ENCODE measurements at regions not wholly inside any gene's neighbourhood (a gene's known extent, or its start where the extent isn't known, plus 50 kb on each side); places are given as distances from the start of the nearest gene placed in this dataset.
"Not testable (repeated sequence)": the region's sequence is repeated elsewhere in the genome, so short reads cannot be mapped to it uniquely, and the experiment has no call there.

GRCh38 chr13:68748038-68748437 lies 1359.6 kb upstream of the ATXN8OS start:
- H3K4me1 Mint-ChIP-seq (ENCODE audit: low read depth): no peaks in the 10 kb centered on the region
- no peak overlapping the region for H3K27ac Mint-ChIP-seq
- H3K36me3 Mint-ChIP-seq (ENCODE audit: low read depth): no peaks in the 10 kb centered on the region
- intact Hi-C loops (cut with micrococcal nuclease): no loop called here
- peaks cover 4% of the 10 kb centered on the region for H3K9me3 Mint-ChIP-seq
- CTCF ChIA-PET: no interaction called here
- H3K27me3 Mint-ChIP-seq (ENCODE audit: low read depth): no peaks in the 10 kb centered on the region
- no peak overlapping the region for H3K4me3 Mint-ChIP-seq
- no peak for DNase-seq

- DNase-seq: no peak
- H3K9me3 Mint-ChIP-seq: peaks cover 4% of the 10 kb centered on the region
- H3K27me3 Mint-ChIP-seq (ENCODE audit: low read depth): no peaks in the 10 kb centered on the region
- H3K4me1 Mint-ChIP-seq (ENCODE audit: low read depth): no peaks in the 10 kb centered on the region
- H3K27ac Mint-ChIP-seq: no peak overlapping the region
- intact Hi-C loops (cut with micrococcal nuclease): no loop called here
- H3K36me3 Mint-ChIP-seq (ENCODE audit: low read depth): no peaks in the 10 kb centered on the region
- CTCF ChIA-PET: no interaction called here
- H3K4me3 Mint-ChIP-seq: no peak overlapping the region
Observed at GRCh38 chr13:68745502-68745901, 1362.1 kb upstream of the ATXN8OS start.

GRCh38 chr13:68736961-68737360 lies 1370.7 kb upstream of the ATXN8OS start:
- H3K9me3 Mint-ChIP-seq: peaks cover 2% of the 10 kb centered on the region
- H3K27ac Mint-ChIP-seq: no peak overlapping the region
- H3K4me3 Mint-ChIP-seq: no peak overlapping the region
- no peaks in the 10 kb centered on the region for H3K4me1 Mint-ChIP-seq (ENCODE audit: low read depth)
- CTCF ChIA-PET: no interaction called here
- no peaks in the 10 kb centered on the region for H3K27me3 Mint-ChIP-seq (ENCODE audit: low read depth)
- DNase-seq: no peak
- intact Hi-C loops (cut with micrococcal nuclease): no loop called here
- H3K36me3 Mint-ChIP-seq (ENCODE audit: low read depth): no peaks in the 10 kb centered on the region

- H3K27me3 Mint-ChIP-seq (ENCODE audit: low read depth): no peaks in the 10 kb centered on the region
- no peak overlapping the region for H3K27ac Mint-ChIP-seq
- H3K36me3 Mint-ChIP-seq (ENCODE audit: low read depth): no peaks in the 10 kb centered on the region
- DNase-seq: no peak
- H3K4me1 Mint-ChIP-seq (ENCODE audit: low read depth): no peaks in the 10 kb centered on the region
- intact Hi-C loops (cut with micrococcal nuclease): no loop called here
- peaks cover 2% of the 10 kb centered on the region for H3K9me3 Mint-ChIP-seq
- H3K4me3 Mint-ChIP-seq: no peak overlapping the region
- CTCF ChIA-PET: no interaction called here
Observed at GRCh38 chr13:68727798-68728197, 1379.8 kb upstream of the ATXN8OS start.

- H3K4me3 Mint-ChIP-seq: no peak overlapping the region
- CTCF ChIA-PET: no interaction called here
- no peaks in the 10 kb centered on the region for H3K4me1 Mint-ChIP-seq (ENCODE audit: low read depth)
- peaks cover 3% of the 10 kb centered on the region for H3K9me3 Mint-ChIP-seq
- no peaks in the 10 kb centered on the region for H3K27me3 Mint-ChIP-seq (ENCODE audit: low read depth)
- H3K27ac Mint-ChIP-seq: no peak overlapping the region
- intact Hi-C loops (cut with micrococcal nuclease): no loop called here
- H3K36me3 Mint-ChIP-seq (ENCODE audit: low read depth): no peaks in the 10 kb centered on the region
- DNase-seq: no peak
Observed at GRCh38 chr13:68727165-68727564, 1380.5 kb upstream of the ATXN8OS start.

GRCh38 chr13:68719815-68720214 lies 1387.8 kb upstream of the ATXN8OS start:
- no peak for DNase-seq
- H3K36me3 Mint-ChIP-seq (ENCODE audit: low read depth): no peaks in the 10 kb centered on the region
- intact Hi-C loops (cut with micrococcal nuclease): no loop called here
- peaks cover 3% of the 10 kb centered on the region for H3K9me3 Mint-ChIP-seq
- no peaks in the 10 kb centered on the region for H3K4me1 Mint-ChIP-seq (ENCODE audit: low read depth)
- no peaks in the 10 kb centered on the region for H3K27me3 Mint-ChIP-seq (ENCODE audit: low read depth)
- CTCF ChIA-PET: no interaction called here
- H3K27ac Mint-ChIP-seq: no peak overlapping the region
- H3K4me3 Mint-ChIP-seq: no peak overlapping the region

- H3K4me1 Mint-ChIP-seq (ENCODE audit: low read depth): no peaks in the 10 kb centered on the region
- CTCF ChIA-PET: no interaction called here
- no peak for DNase-seq
- no peak overlapping the region for H3K27ac Mint-ChIP-seq
- no peaks in the 10 kb centered on the region for H3K36me3 Mint-ChIP-seq (ENCODE audit: low read depth)
- peaks cover 6% of the 10 kb centered on the region for H3K9me3 Mint-ChIP-seq
- no peaks in the 10 kb centered on the region for H3K27me3 Mint-ChIP-seq (ENCODE audit: low read depth)
- H3K4me3 Mint-ChIP-seq: no peak overlapping the region
- intact Hi-C loops (cut with micrococcal nuclease): no loop called here
Observed at GRCh38 chr13:68715651-68716050, 1392.0 kb upstream of the ATXN8OS start.

GRCh38 chr13:68714292-68714691 lies 1393.3 kb upstream of the ATXN8OS start:
- no peaks in the 10 kb centered on the region for H3K36me3 Mint-ChIP-seq (ENCODE audit: low read depth)
- intact Hi-C loops (cut with micrococcal nuclease): no loop called here
- H3K4me1 Mint-ChIP-seq (ENCODE audit: low read depth): no peaks in the 10 kb centered on the region
- no peaks in the 10 kb centered on the region for H3K27me3 Mint-ChIP-seq (ENCODE audit: low read depth)
- H3K27ac Mint-ChIP-seq: no peak overlapping the region
- H3K4me3 Mint-ChIP-seq: no peak overlapping the region
- DNase-seq: no peak
- peaks cover 6% of the 10 kb centered on the region for H3K9me3 Mint-ChIP-seq
- CTCF ChIA-PET: no interaction called here

- Mint-ChIP-seq H3K27me3 (ENCODE audit: low read depth) (no peaks in the 10 kb centered on the region), H3K4me1 (ENCODE audit: low read depth) (no peaks in the 10 kb centered on the region), H3K27ac (no peak overlapping the region), H3K36me3 (ENCODE audit: low read depth) (no peaks in the 10 kb centered on the region), H3K9me3 (peaks cover 8% of the 10 kb centered on the region), H3K4me3 (no peak overlapping the region)
- intact Hi-C loops (cut with micrococcal nuclease): no loop called here
- no peak for DNase-seq
- CTCF ChIA-PET: no interaction called here
Observed at GRCh38 chr13:68713394-68713793, 1394.2 kb upstream of the ATXN8OS start.

- no peak overlapping the region for H3K4me3 Mint-ChIP-seq
- peaks cover 16% of the 10 kb centered on the region for H3K9me3 Mint-ChIP-seq
- intact Hi-C loops (cut with micrococcal nuclease): no loop called here
- H3K27me3 Mint-ChIP-seq (ENCODE audit: low read depth): no peaks in the 10 kb centered on the region
- H3K4me1 Mint-ChIP-seq (ENCODE audit: low read depth): no peaks in the 10 kb centered on the region
- DNase-seq: no peak
- CTCF ChIA-PET: no interaction called here
- H3K27ac Mint-ChIP-seq: no peak overlapping the region
- no peaks in the 10 kb centered on the region for H3K36me3 Mint-ChIP-seq (ENCODE audit: low read depth)
Observed at GRCh38 chr13:68708336-68708908, 1399.2 kb upstream of the ATXN8OS start.

GRCh38 chr13:68706044-68706443 lies 1401.6 kb upstream of the ATXN8OS start:
- DNase-seq; CTCF ChIA-PET; H3K4me1 Mint-ChIP-seq (ENCODE audit: low read depth); H3K27me3 Mint-ChIP-seq (ENCODE audit: low read depth); intact Hi-C loops (cut with micrococcal nuclease); H3K36me3 Mint-ChIP-seq (ENCODE audit: low read depth); H3K4me3 Mint-ChIP-seq; H3K27ac Mint-ChIP-seq: not testable (repeated sequence)
- H3K9me3 Mint-ChIP-seq: peaks cover 13% of the 10 kb centered on the region

- CTCF ChIA-PET: no interaction called here
- no peaks in the 10 kb centered on the region for H3K27me3 Mint-ChIP-seq (ENCODE audit: low read depth)
- intact Hi-C loops (cut with micrococcal nuclease): no loop called here
- H3K36me3 Mint-ChIP-seq (ENCODE audit: low read depth): no peaks in the 10 kb centered on the region
- H3K9me3 Mint-ChIP-seq: no peaks in the 10 kb centered on the region
- DNase-seq: no peak
- H3K4me3 Mint-ChIP-seq: no peak overlapping the region
- no peak overlapping the region for H3K27ac Mint-ChIP-seq
- H3K4me1 Mint-ChIP-seq (ENCODE audit: low read depth): no peaks in the 10 kb centered on the region
Observed at GRCh38 chr13:68697551-68697950, 1410.1 kb upstream of the ATXN8OS start.

- no peaks in the 10 kb centered on the region for H3K4me1 Mint-ChIP-seq (ENCODE audit: low read depth)
- intact Hi-C loops (cut with micrococcal nuclease): no loop called here
- no peak overlapping the region for H3K27ac Mint-ChIP-seq
- no peak overlapping the region for H3K4me3 Mint-ChIP-seq
- H3K27me3 Mint-ChIP-seq (ENCODE audit: low read depth): no peaks in the 10 kb centered on the region
- no peaks in the 10 kb centered on the region for H3K36me3 Mint-ChIP-seq (ENCODE audit: low read depth)
- CTCF ChIA-PET: no interaction called here
- no peaks in the 10 kb centered on the region for H3K9me3 Mint-ChIP-seq
- DNase-seq: no peak
Observed at GRCh38 chr13:68696907-68697306, 1410.7 kb upstream of the ATXN8OS start.

- no peaks in the 10 kb centered on the region for H3K9me3 Mint-ChIP-seq
- CTCF ChIA-PET: no interaction called here
- no peaks in the 10 kb centered on the region for H3K36me3 Mint-ChIP-seq (ENCODE audit: low read depth)
- H3K4me1 Mint-ChIP-seq (ENCODE audit: low read depth): no peaks in the 10 kb centered on the region
- no peak for DNase-seq
- H3K4me3 Mint-ChIP-seq: no peak overlapping the region
- no peak overlapping the region for H3K27ac Mint-ChIP-seq
- no peaks in the 10 kb centered on the region for H3K27me3 Mint-ChIP-seq (ENCODE audit: low read depth)
- intact Hi-C loops (cut with micrococcal nuclease): no loop called here
Observed at GRCh38 chr13:68692049-68692448, 1415.6 kb upstream of the ATXN8OS start.
